HG03571 (cell line): ENCODE measurements at regions not wholly inside any gene's neighbourhood (a gene's known extent, or its start where the extent isn't known, plus 50 kb on each side); places are given as distances from the start of the nearest gene placed in this dataset.
"Not testable (repeated sequence)": the region's sequence is repeated elsewhere in the genome, so short reads cannot be mapped to it uniquely, and the experiment has no call there.

Source experiments
- ATAC-seq: cut with Tn5 transposase; IDR thresholded peaks from one replicate; pipeline ENCODE4 v1.9.1; 2021; ENCODE audit not compliant: unreplicated experiment

GRCh38 chr2:224650815-224651439 lies 65.2 kb downstream of the CCDC195 start:
- ATAC-seq: no peak

DNA sequence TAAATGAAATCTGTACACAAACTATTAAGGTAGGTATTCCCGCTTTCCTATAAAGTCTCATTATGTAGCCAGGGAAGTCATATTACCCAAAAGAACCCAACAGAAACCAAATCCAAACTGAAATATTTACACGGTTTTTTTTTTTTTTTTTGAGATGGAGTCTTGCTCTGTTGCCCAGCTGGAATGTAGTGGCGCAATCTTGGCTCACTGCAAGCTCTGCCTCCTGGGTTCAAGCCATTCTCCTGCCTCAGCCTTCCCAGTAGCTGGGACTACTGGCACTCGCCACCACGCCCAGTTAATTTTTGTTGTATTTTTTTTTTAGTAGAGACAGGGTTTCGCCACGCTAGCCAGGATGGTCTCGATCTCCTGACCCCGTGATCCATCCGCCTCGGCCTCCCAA lies 62.5 kb upstream of the CUL3 start:
- not testable (repeated sequence) for ATAC-seq

DNA sequence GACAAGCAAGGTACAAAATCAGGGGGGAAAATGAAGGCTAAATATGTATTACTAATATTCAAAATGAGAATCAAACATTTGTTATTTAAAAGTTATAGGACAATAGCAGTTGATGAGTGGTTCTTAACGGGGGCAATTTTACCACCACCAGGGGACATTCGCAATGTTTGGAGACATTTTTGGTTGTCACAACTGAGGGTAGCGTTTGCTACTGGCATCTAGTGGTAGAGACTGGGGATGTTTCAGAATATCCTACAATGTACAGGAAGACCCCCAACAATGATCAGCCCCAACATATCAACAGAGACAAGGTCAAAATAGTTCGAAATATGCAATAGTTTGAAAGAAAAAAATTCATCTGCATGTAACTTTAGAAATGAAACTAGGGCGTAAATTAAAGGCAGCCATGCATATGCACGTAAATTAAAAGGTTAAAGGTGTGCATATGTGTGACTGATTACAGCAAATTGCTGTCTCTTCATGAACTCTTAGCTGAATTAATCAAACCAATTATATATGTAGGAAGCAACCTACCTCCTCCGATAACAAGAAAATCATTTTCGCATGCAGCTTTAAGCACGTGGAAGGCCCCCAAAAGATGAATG lies 61.2 kb upstream of the CUL3 start:
- ATAC-seq: no peak

DNA sequence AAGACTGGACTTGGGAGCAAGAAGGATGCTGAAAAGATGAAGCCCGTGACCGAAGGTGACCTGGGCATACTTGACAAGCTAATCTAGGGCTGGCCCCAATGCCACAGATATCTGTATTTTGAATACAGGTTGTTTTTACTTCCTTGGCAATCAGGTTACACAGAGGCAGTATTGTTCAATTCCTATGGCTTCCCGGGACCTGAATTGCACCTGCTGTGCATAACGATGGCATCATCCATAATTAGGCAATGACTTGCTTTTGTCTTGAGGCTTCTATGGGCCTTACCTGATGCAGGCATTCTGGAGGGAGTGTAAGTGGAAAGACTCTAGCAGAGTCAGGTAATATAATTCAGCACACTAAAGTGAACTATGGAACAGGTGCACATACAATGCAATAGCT lies 60.6 kb upstream of the CUL3 start:
- ATAC-seq: no peak

DNA sequence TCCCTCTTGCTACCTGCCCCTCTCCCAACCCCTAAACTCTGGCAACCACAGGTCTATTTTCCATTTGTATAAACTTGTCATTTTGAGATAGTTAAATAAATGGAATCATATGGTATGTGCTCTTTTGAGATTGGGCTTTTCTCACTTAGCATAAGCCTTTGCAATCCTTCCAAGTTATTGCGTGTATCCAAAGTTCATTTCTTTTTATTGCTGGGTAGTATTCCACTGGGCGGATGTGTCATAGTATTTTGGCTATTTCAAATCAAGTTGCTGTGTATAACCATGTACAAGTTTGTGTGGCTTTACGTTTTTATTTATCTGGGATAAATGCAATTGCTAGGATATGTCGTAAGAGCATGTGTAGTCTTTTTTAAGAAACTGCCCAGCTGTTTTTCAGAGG lies 55.5 kb upstream of the CUL3 start:
- ATAC-seq: no peak

GRCh38 chr2:224638301-224638823 lies 53.2 kb upstream of the CUL3 start:
- peak; percentile 75 for ATAC-seq
